Testis (tissue), 2 donors: ENCODE measurements at regions not wholly inside any gene's neighbourhood (a gene's known extent, or its start where the extent isn't known, plus 50 kb on each side); places are given as distances from the start of the nearest gene placed in this dataset.

ENCODE experiments used
- DNase-seq: peaks from one replicate; pipeline ENCODE4 v3.0.0-alpha.2; 2019
- H3K27ac ChIP-seq, 2 donors: fragments of 200-600 bp; sonication (generic); one replicate each; pipeline ENCODE4 v1.5.1; 2019
- H3K27me3 ChIP-seq: fragments of 200-600 bp; sonication (generic); one replicate; pipeline ENCODE4 v1.5.1; 2019
- H3K36me3 ChIP-seq: fragments of 200-600 bp; sonication (generic); one replicate; pipeline ENCODE4 v1.5.1; 2017; ENCODE audit warnings: low read depth; ENCODE audit errors: missing control alignments
- H3K4me1 ChIP-seq: fragments of 200-600 bp; sonication (generic); one replicate; pipeline ENCODE4 v1.5.1; 2019
- H3K4me3 ChIP-seq, 2 donors: fragments of 200-600 bp; sonication (generic); one replicate each; pipeline ENCODE4 v1.5.1; 2017 to 2019
- H3K9me3 ChIP-seq: fragments of 200-600 bp; sonication (generic); one replicate; pipeline ENCODE4 v1.5.1; 2017
- CTCF ChIP-seq, 3 experiments: fragments of 450-650 bp in 2 of 3; fragments of 200-600 bp in 1 of 3; sonication (generic) in 1 of 3; IDR thresholded peaks; one replicate each; pipeline ENCODE4 v1.5.1; 2016 to 2019; ENCODE audit warnings: antibody characterized with exemption in 3 of 3, mild to moderate bottlenecking in 2 of 3, moderate library complexity in 1 of 3
- POLR2A ChIP-seq: fragments of 450-650 bp; IDR thresholded peaks from one replicate; pipeline ENCODE4 v1.6.1; 2017; ENCODE audit warnings: antibody characterized with exemption, mild to moderate bottlenecking, moderate library complexity
- WGBS, 2 donors: methylation state at CpG; one replicate each; pipeline ENCODE4 v1.1.5; 2018; 5-methylcytosine and 5-hydroxymethylcytosine counted together
- intact Hi-C: fragments of 100-400 bp; cut with DNase I; formaldehyde crosslinking; loops from one replicate; pipeline ENCODE4 v1.15.1; 2023; ENCODE audit warnings: low total_unique reads

DNA sequence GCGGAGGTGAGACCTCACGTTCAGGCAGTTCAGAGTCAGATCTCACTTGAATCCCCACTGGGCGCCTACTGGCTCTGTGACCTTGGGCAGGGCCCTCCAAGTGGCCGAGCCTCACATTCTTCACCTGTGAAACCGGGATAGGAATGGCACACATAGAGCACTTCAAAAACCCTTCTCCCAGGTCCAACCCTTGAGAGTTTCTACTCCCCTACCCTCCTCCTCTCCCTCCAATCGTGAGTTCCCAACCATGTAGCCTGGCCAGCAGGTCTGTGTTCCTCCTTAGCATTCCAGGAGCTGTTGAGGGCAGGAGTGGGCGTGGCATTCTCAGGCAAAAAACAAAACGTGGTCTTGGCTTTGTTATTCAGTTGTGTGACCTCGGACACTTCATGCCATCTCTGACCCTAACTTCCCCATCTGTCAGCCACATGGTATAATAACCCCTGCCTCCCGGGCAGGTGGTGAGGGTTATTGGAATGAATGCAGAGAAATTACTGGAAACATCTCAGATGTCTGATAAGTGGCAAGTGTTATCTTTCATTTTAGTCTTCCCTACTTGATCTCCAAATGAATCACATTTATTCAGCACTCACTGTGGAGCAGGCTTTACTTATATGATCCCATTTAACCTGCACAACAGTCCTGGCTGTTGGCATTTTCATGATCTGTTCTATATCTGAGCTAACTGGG, 112.8 kb upstream of the BOD1 start:
- TF ChIP-seq POLR2A (no peak), CTCF (IDR thresholded peaks at IDR 0.05) (no peak)
- H3K36me3 ChIP-seq: no peaks in the 10 kb centered on the region
- H3K27me3 ChIP-seq: no peaks in the 10 kb centered on the region
- intact Hi-C loops: no loop called here
- H3K9me3 ChIP-seq: no peaks in the 10 kb centered on the region
- H3K4me3 ChIP-seq: no peak overlapping the region
- WGBS, 2 donors: 79% methylated on average over 10 of the region's 10 CpGs
- no peaks in the 10 kb centered on the region for H3K4me1 ChIP-seq
- no peak overlapping the region for H3K27ac ChIP-seq
- DNase-seq: no peak

- WGBS, 2 donors: 88 to 92% methylated on average over 14 of the region's 14 CpGs
- H3K4me3 ChIP-seq: no peak overlapping the region
- no peaks in the 10 kb centered on the region for H3K4me1 ChIP-seq
- H3K36me3 ChIP-seq: no peaks in the 10 kb centered on the region
- intact Hi-C loops: no loop called here
- H3K27ac ChIP-seq: no peak overlapping the region
- no peaks in the 10 kb centered on the region for H3K27me3 ChIP-seq
- no peaks in the 10 kb centered on the region for H3K9me3 ChIP-seq
- TF ChIP-seq POLR2A (no peak), CTCF (IDR thresholded peaks at IDR 0.05) (no peak)
- DNase-seq: no peak
These were observed 114.3 kb upstream of the BOD1 start for GRCh38 chr5:173730632-173731298.

- Histone ChIP-seq H3K27me3 (no peaks in the 10 kb centered on the region), H3K4me1 (no peaks in the 10 kb centered on the region), H3K36me3 (no peaks in the 10 kb centered on the region), H3K27ac (no peak overlapping the region), H3K4me3 (no peak overlapping the region), H3K9me3 (no peaks in the 10 kb centered on the region)
- WGBS, 2 donors: 81 to 83% methylated on average over 5 of the region's 5 CpGs
- DNase-seq: no peak
- intact Hi-C loops: no loop called here
- TF ChIP-seq POLR2A: no peak
- TF ChIP-seq CTCF (IDR thresholded peaks at IDR 0.05): no peak
These were observed 116.6 kb upstream of the BOD1 start for GRCh38 chr5:173733021-173733420.

DNA sequence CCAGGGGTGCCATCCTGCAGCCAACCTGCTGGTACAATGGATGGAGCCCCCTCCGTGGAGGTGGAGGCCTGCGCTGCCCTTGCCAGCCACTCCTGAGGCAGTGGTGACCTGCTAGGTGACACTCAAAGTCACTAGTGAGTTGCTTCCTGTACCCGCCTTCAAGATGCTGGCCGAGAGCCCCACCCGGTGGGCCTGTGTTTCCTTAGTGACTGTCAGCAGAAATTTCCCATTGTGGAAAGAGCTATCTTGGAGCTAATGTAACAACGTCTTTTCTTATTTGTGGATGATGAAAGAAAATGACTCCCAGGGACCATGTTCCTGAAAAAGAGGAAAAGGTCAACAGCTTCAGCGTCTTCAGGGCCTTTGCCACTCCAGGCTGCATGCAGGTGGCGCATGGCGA, 117.0 kb upstream of the BOD1 start:
- no peaks in the 10 kb centered on the region for H3K27me3 ChIP-seq
- H3K36me3 ChIP-seq: no peaks in the 10 kb centered on the region
- intact Hi-C loops: no loop called here
- TF ChIP-seq POLR2A: no peak
- no peak for TF ChIP-seq CTCF (IDR thresholded peaks at IDR 0.05)
- 83 to 87% methylated on average over 9 of the region's 9 CpGs for WGBS, 2 donors
- H3K9me3 ChIP-seq: no peaks in the 10 kb centered on the region
- no peak for DNase-seq
- no peaks in the 10 kb centered on the region for H3K4me1 ChIP-seq
- no peak overlapping the region for H3K27ac ChIP-seq
- H3K4me3 ChIP-seq: no peak overlapping the region
